HK-2 (cell line): ENCODE measurements at regions not wholly inside any gene's neighbourhood (a gene's known extent, or its start where the extent isn't known, plus 50 kb on each side); places are given as distances from the start of the nearest gene placed in this dataset.

Experiments used
- DNase-seq: peaks from one replicate; pipeline ENCODE4 v3.0.0-alpha.2; 2018; ENCODE audit not compliant: unreplicated experiment

GRCh38 chr21:24737296-24737850 is 869.9 kb downstream of the MRPL39 start:
- no peak for DNase-seq

- no peak for DNase-seq
Measured at GRCh38 chr21:24730661-24731060, 876.6 kb downstream of the MRPL39 start.

- DNase-seq = no peak
Measured at GRCh38 chr21:24729568-24729967, 877.7 kb downstream of the MRPL39 start.

- no peak for DNase-seq
Measured at GRCh38 chr21:24727803-24728440, 879.4 kb downstream of the MRPL39 start.

GRCh38 chr21:24716281-24716918 is 890.9 kb downstream of the MRPL39 start:
- no peak for DNase-seq

GRCh38 chr21:24714646-24715200 is 892.6 kb downstream of the MRPL39 start:
- DNase-seq = no peak

GRCh38 chr21:24705201-24705600 is 902.1 kb downstream of the MRPL39 start:
- no peak for DNase-seq

- DNase-seq = no peak
Measured at GRCh38 chr21:24693779-24694178, 913.5 kb downstream of the MRPL39 start.

- DNase-seq = no peak
Measured at GRCh38 chr21:24681456-24681855, 925.8 kb downstream of the MRPL39 start.

- DNase-seq = no peak
Measured at GRCh38 chr21:24671901-24672300, 935.4 kb downstream of the MRPL39 start.

- no peak for DNase-seq
Measured at GRCh38 chr21:24658926-24659325, 948.4 kb downstream of the MRPL39 start.

GRCh38 chr21:24658026-24658425 is 949.3 kb downstream of the MRPL39 start:
- DNase-seq = no peak

- no peak for DNase-seq
Measured at GRCh38 chr21:24649691-24650090, 957.6 kb downstream of the MRPL39 start.

- DNase-seq = no peak
Measured at GRCh38 chr21:24636696-24637095, 970.6 kb downstream of the MRPL39 start.

- no peak for DNase-seq
Measured at GRCh38 chr21:24634749-24635148, 972.5 kb downstream of the MRPL39 start.

- no peak for DNase-seq
Measured at GRCh38 chr21:24628536-24628935, 978.7 kb downstream of the MRPL39 start.

GRCh38 chr21:24628046-24628445 is 979.2 kb downstream of the MRPL39 start:
- no peak for DNase-seq

- DNase-seq = no peak
Measured at GRCh38 chr21:24617819-24618218, 989.5 kb downstream of the MRPL39 start.

GRCh38 chr21:24594082-24594481 is 1013.2 kb downstream of the MRPL39 start:
- no peak for DNase-seq

GRCh38 chr21:24590261-24590660 is 1017.0 kb downstream of the MRPL39 start:
- DNase-seq = no peak

GRCh38 chr21:24583473-24583872 is 1023.8 kb downstream of the MRPL39 start:
- no peak for DNase-seq

GRCh38 chr21:24577301-24577700 is 1030.0 kb downstream of the MRPL39 start:
- DNase-seq = no peak

- no peak for DNase-seq
Measured at GRCh38 chr21:24561291-24561690, 1046.0 kb downstream of the MRPL39 start.
